GM10248 (cell line): ENCODE measurements at regions not wholly inside any gene's neighbourhood (a gene's known extent, or its start where the extent isn't known, plus 50 kb on each side); places are given as distances from the start of the nearest gene placed in this dataset.
"Not testable (repeated sequence)": the region's sequence is repeated elsewhere in the genome, so short reads cannot be mapped to it uniquely, and the experiment has no call there.

Source experiments
- CTCF ChIA-PET: fragments of 300-600 bp; sonication (Branson Sonifier 250); formaldehyde crosslinking; extraction: SDS; loops from one replicate; lab custom pipeline; 2021; ENCODE audit warnings: antibody characterized with exemption; lab: Yijun Ruan, JAX
- POLR2A ChIA-PET: fragments of 350-650 bp; sonication (Branson Sonifier 250); formaldehyde crosslinking; extraction: SDS; loops from one replicate; lab custom pipeline; 2020; ENCODE audit warnings: antibody characterized with exemption; lab: Yijun Ruan, JAX
- DNase-seq: peaks from one replicate; pipeline ENCODE4 v3.0.0; 2012; ENCODE audit errors: extremely low spot score
- TF ChIP-seq, protein P1 (sequence below): IDR thresholded peaks from 2 replicates; pipeline ENCODE4 v1.5.1; 2012; ENCODE audit warnings: mild to moderate bottlenecking, low read depth; ENCODE audit errors: extremely low read depth, missing control alignments, control extremely low read depth

DNA sequence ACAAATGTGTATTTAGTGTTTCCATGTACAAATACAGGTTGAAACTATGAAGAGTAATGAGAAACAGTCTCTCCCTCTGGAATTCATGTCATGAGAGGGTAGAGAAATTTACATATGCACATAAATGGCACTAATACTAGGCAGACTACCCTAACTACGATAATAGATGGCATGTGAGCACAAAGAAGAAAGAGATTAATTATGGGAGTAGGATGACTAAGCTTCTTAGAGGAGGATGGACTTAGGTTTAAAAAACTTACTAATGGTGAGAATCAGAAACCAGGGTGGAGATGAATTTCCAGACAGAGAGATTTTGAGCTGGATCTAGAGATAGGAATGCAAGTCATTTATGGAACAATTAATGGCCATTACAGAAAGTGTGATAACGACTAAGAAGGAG is 225.3 kb upstream of the HTR1E start:
- DNase-seq = no peak
- ChIA-PET POLR2A (no interaction called here), CTCF (interaction anchor here (1.3 kb wide), 1 partner anchor 10 kb away, joined by 3 read pairs; no protein-coding TSS in a partner anchor)
- TF ChIP-seq, protein P1, sequence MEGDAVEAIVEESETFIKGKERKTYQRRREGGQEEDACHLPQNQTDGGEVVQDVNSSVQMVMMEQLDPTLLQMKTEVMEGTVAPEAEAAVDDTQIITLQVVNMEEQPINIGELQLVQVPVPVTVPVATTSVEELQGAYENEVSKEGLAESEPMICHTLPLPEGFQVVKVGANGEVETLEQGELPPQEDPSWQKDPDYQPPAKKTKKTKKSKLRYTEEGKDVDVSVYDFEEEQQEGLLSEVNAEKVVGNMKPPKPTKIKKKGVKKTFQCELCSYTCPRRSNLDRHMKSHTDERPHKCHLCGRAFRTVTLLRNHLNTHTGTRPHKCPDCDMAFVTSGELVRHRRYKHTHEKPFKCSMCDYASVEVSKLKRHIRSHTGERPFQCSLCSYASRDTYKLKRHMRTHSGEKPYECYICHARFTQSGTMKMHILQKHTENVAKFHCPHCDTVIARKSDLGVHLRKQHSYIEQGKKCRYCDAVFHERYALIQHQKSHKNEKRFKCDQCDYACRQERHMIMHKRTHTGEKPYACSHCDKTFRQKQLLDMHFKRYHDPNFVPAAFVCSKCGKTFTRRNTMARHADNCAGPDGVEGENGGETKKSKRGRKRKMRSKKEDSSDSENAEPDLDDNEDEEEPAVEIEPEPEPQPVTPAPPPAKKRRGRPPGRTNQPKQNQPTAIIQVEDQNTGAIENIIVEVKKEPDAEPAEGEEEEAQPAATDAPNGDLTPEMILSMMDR = no peak

DNA sequence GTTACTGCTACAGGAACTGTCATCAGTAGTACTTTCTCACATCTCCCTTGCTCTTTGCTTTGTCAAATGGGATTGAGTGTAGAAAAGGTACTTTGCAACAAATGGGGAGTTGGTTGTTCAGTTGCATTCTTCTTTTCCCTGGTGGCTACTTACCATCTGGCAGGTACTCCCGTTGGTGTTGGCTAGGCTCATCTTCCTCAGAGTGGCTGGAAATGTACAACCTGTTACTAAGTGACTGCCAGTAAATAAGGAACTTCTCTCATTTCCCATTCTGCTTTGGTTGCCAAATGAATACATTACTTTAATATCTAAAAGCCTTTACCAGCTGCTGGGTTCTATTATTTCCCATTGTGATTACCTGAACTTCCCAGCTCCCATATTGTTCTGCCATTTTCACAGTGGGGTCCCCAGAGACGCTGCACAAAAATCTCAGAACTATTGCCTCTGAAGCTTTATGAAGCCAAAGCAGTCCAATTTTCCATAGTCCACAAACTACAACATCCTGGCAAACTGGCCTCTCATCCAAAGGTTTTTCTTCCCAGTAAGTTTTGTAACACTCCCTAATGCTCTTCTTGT is 229.7 kb upstream of the HTR1E start:
- CTCF ChIA-PET = no interaction called here
- TF ChIP-seq, protein P1 = no peak
- DNase-seq = no peak
- POLR2A ChIA-PET = no interaction called here

- ChIA-PET CTCF (interaction anchor here (2.1 kb wide), 1 partner anchor 12 kb away, joined by 4 read pairs; no protein-coding TSS in a partner anchor), POLR2A (no interaction called here)
- TF ChIP-seq, protein P1 = no peak
- DNase-seq = no peak
Observed at GRCh38 chr6:86706449-86706848, 230.9 kb upstream of the HTR1E start.

- CTCF ChIA-PET, POLR2A ChIA-PET: not testable (repeated sequence)
Observed at GRCh38 chr6:86701228-86701627, 236.1 kb upstream of the HTR1E start.

DNA sequence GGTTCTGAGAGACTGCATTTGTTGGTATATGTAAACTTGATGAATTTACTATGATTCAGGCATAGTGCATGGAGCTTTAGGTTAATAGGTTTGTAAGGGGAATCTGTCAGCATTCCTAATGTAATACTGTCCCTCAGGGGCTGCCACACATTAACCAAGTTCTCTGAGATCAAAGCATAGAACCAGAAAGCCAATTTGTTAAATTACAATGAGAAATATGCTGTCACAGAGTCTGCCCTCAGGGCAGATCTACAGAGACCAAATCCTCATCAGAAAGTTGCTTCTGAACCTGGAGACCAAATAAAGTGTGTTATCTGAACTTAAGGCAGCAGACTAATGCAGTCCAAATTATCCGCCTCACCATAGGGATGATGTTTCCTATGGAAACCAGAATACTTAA is 250.8 kb upstream of the HTR1E start:
- POLR2A ChIA-PET = no interaction called here
- TF ChIP-seq, protein P1 = no peak
- CTCF ChIA-PET = no interaction called here
- DNase-seq = no peak

More at GRCh38 chr6:86701228-86701627, 236.1 kb upstream of the HTR1E start:
- DNase-seq = not testable (repeated sequence)

- ChIA-PET POLR2A (no interaction called here), CTCF (no interaction called here)
- DNase-seq = no peak
- TF ChIP-seq, protein P1 = no peak
Observed at GRCh38 chr6:86685230-86685797, 252.0 kb upstream of the HTR1E start.

GRCh38 chr6:86683132-86683908 is 254.0 kb upstream of the HTR1E start:
- ChIA-PET CTCF (no interaction called here), POLR2A (no interaction called here)
- TF ChIP-seq, protein P1 = no peak
- no peak for DNase-seq
